Glutamatergic neuron (in vitro differentiated cells): ENCODE measurements at regions not wholly inside any gene's neighbourhood (a gene's known extent, or its start where the extent isn't known, plus 50 kb on each side); places are given as distances from the start of the nearest gene placed in this dataset.

Experiments
- DNase-seq: peaks from one replicate; pipeline ENCODE4 v3.0.0; 2022
- H3K27ac Mint-ChIP-seq: one replicate; pipeline ENCODE4 v1.8.0; 2020; ENCODE audit warnings: mild to moderate bottlenecking, mixed read lengths, inconsistent platforms; ENCODE audit not compliant: unreplicated experiment
- H3K27me3 Mint-ChIP-seq: one replicate; pipeline ENCODE4 v1.8.0; 2020; ENCODE audit warnings: mild to moderate bottlenecking, moderate library complexity, mixed read lengths, inconsistent platforms; ENCODE audit not compliant: unreplicated experiment
- H3K36me3 Mint-ChIP-seq: one replicate; pipeline ENCODE4 v1.8.0; 2020; ENCODE audit warnings: mild to moderate bottlenecking, mixed read lengths, inconsistent platforms; ENCODE audit not compliant: unreplicated experiment
- H3K4me1 Mint-ChIP-seq: one replicate; pipeline ENCODE4 v1.8.0; 2020; ENCODE audit warnings: mild to moderate bottlenecking, low read depth, mixed read lengths, inconsistent platforms; ENCODE audit not compliant: unreplicated experiment
- H3K4me3 Mint-ChIP-seq: one replicate; pipeline ENCODE4 v1.8.0; 2020; ENCODE audit warnings: mild to moderate bottlenecking, mixed read lengths, inconsistent platforms; ENCODE audit not compliant: unreplicated experiment
- H3K9me3 Mint-ChIP-seq: one replicate; pipeline ENCODE4 v1.8.0; 2020; ENCODE audit warnings: mild to moderate bottlenecking, moderate library complexity, mixed read lengths, inconsistent platforms; ENCODE audit not compliant: unreplicated experiment
- TF ChIP-seq, protein P1 (sequence below): fragments of 200-600 bp; sonication (generic); IDR thresholded peaks from one replicate; pipeline ENCODE4 v1.5.0; 2021; ENCODE audit not compliant: partially characterized antibody, unreplicated experiment

DNA sequence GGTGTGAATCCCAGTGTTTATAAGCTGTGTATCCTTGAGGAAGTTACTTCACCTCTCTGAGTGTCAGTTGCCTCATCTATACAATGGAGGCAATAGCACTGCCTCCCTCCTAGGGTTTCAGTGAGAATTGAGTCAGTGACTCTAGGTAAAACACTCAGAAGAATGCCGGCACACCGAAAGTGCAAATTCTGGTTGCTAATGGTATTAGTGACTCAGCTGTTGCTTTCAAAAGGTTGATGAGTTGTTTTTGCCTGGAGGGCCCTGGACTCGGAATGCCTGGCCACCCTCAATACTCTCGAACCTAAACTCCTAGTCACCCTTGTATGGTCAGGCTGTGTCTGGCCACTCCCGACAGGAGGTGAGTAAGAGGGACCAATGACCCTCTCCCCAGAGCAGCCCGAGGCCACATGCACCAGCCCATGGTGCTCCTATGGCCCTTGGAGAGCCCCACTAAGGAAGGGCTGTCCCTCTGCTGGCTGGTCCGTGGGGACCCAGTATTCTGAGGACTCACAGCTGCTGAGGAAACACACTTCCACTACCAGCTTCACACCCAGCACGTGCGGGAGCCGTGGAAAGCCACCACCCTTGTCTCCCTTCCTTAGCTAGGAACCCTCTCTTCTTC, 60.2 kb downstream of the CALML3 start:
- Mint-ChIP-seq H3K36me3 (peaks cover 5% of the 10 kb centered on the region), H3K27ac (no peak overlapping the region), H3K9me3 (peaks cover 3% of the 10 kb centered on the region), H3K4me1 (peaks cover 18% of the 10 kb centered on the region), H3K27me3 (peaks cover 2% of the 10 kb centered on the region), H3K4me3 (no peak overlapping the region)
- TF ChIP-seq, protein P1, sequence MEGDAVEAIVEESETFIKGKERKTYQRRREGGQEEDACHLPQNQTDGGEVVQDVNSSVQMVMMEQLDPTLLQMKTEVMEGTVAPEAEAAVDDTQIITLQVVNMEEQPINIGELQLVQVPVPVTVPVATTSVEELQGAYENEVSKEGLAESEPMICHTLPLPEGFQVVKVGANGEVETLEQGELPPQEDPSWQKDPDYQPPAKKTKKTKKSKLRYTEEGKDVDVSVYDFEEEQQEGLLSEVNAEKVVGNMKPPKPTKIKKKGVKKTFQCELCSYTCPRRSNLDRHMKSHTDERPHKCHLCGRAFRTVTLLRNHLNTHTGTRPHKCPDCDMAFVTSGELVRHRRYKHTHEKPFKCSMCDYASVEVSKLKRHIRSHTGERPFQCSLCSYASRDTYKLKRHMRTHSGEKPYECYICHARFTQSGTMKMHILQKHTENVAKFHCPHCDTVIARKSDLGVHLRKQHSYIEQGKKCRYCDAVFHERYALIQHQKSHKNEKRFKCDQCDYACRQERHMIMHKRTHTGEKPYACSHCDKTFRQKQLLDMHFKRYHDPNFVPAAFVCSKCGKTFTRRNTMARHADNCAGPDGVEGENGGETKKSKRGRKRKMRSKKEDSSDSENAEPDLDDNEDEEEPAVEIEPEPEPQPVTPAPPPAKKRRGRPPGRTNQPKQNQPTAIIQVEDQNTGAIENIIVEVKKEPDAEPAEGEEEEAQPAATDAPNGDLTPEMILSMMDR = no peak
- DNase-seq = no peak

DNA sequence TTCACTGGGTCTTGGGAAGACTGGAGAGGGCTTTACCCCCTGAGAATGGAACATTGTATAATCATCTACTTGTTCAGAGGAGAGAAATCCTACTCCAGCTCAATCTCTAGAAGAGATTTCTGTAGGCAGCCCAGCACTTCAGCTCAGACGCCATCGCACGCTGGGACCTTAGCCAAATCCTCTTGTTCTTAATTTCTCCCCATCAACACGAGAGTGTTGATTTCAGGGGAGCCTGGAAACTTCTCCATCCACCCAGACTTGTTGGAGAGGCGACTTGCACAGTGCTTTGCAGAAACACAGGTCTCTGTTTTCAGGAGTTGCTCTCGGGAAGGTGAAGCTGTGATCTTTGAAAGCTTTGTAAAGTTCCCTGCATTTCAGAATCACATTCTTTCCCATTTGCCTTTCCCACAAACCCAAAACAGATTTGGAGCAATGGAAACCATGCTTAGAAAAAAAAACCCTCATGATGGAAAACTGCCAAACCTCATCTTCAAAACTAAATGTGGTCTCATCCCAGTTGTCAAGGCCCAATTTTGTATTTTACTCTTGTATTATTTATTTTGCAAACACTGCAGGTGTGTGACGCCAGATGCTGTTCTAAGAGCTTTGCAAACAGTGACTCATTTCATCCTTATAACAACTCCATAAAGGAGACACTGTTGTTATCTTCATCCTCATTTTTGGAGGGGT, 60.9 kb downstream of the CALML3 start:
- TF ChIP-seq, protein P1 = no peak
- DNase-seq = no peak
- Mint-ChIP-seq H3K27me3 (peaks cover 2% of the 10 kb centered on the region), H3K4me3 (no peak overlapping the region), H3K36me3 (peaks cover 5% of the 10 kb centered on the region), H3K27ac (no peak overlapping the region), H3K4me1 (peaks cover 20% of the 10 kb centered on the region), H3K9me3 (peaks cover 3% of the 10 kb centered on the region)

DNA sequence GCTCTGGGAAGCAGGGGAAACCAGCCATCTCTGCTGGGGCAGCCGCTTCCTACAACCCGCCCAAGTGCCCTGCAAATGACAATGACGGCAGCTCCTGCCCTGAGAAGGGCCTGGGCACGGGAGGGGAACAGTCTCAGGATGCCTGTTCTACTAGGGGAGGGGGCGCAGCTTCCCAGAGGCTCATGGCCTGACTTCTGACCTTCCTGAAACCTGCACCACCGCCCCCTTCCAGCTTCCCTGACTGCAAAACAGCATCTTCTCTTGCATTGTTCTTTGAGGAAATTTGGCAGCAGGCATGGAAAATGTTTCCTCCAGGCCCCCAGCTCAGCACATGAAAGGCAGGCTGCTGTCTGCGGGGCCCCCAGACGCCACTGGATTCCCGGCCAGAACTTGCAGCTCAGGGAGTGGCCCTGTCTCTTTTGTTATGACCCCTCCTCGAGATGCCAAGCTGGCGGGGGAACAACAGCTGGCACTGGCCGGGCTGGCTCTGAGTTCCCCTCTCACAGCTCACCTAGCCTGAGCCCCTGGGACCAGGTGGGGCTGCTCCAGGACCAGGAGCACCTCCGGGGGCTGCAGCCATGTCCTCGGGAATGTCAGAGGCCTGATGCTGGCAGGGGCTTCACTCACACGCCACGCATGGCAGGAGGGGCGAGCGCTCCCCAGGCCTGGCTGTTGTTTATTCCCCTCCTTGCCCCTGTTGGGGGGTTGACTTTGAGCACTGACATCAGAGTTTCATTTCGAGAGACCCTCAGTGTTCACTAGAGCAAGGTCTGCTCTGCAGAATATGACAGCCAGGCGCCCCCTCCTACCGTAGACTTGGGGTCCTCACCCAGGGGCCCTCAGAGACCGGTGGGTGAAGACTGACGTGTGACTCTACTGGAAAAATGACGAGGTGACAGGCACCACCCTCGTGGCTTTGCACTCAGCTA, 62.7 kb downstream of the CALML3 start:
- DNase-seq = no peak
- Mint-ChIP-seq H3K4me1 (peaks cover 30% of the 10 kb centered on the region), H3K27me3 (peaks cover 2% of the 10 kb centered on the region), H3K9me3 (peaks cover 2% of the 10 kb centered on the region), H3K4me3 (no peak overlapping the region), H3K36me3 (no peaks in the 10 kb centered on the region), H3K27ac (no peak overlapping the region)
- TF ChIP-seq, protein P1 = no peak

DNA sequence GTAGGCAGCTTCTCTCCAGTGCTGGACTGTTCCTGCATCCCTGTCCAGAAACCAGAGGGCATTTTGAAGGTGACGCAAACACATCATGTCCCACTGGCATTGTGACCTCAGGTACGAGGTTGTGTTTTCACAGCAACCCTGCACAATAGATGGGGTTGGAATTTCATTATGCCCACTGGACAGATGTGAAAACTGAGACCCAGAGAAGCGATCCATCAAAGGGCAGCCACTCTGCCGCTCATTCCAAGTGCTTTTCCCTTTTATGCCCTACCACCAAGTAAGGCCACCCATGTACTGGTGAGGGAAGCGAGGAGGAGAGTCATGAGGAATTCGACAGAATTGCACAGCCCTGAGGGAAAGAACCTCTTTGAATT, 63.3 kb downstream of the CALML3 start:
- Mint-ChIP-seq H3K4me3 (no peak overlapping the region), H3K9me3 (peaks cover 4% of the 10 kb centered on the region), H3K27ac (no peak overlapping the region), H3K27me3 (peaks cover 2% of the 10 kb centered on the region), H3K4me1 (peaks cover 35% of the 10 kb centered on the region), H3K36me3 (no peaks in the 10 kb centered on the region)
- no peak for DNase-seq
- TF ChIP-seq, protein P1 = no peak
